A549 (cell line): ENCODE measurements at regions not wholly inside any gene's neighbourhood (a gene's known extent, or its start where the extent isn't known, plus 50 kb on each side); places are given as distances from the start of the nearest gene placed in this dataset.

Source experiments
- ATAC-seq, 2 experiments: fragments of 200-7000 bp in 1 of 2; fragments of >200 bp in 1 of 2; cut with Nextera tagmentation in 1 of 2; cut with Tn5 transposase in 1 of 2; 3 replicates each; pipeline versions ENCODE4 v1.8.0 to v1.9.1; 2018 to 2020; ENCODE audit warnings: mild to moderate bottlenecking in 1 of 2, moderate library complexity in 1 of 2
- CTCF ChIA-PET: fragments of 300-600 bp; sonication (Branson Sonifier 250); formaldehyde crosslinking; extraction: SDS; loops from one replicate; lab custom pipeline; 2021; ENCODE audit warnings: antibody characterized with exemption, inconsistent platforms; lab: Yijun Ruan, JAX
- POLR2A ChIA-PET: fragments of 350-600 bp; formaldehyde crosslinking; extraction: SDS; loops from one replicate; lab custom pipeline; 2021; ENCODE audit warnings: antibody characterized with exemption, inconsistent platforms; lab: Yijun Ruan, JAX
- DNase-seq, 2 experiments: peaks; one replicate each; pipeline versions ENCODE4 v3.0.0 to v3.0.0-alpha.2; 2011 to 2016; ENCODE audit warnings: low read depth in 1 of 2, low spot score in 1 of 2
- FAIRE-seq: peaks from 2 replicates; lab custom pipeline; 2011; peaks lifted over from hg19 to GRCh38; lab: Jason Lieb, UNC
- H3K27ac ChIP-seq, 2 experiments: fragments of >200 bp; sonication (Bioruptor Twin); formaldehyde crosslinking; 3 replicates each; pipeline ENCODE4 v1.5.1; 2016 to 2017
- H3K4me1 ChIP-seq: fragments of >200 bp; sonication (Bioruptor Twin); formaldehyde crosslinking; 3 replicates; pipeline ENCODE4 v1.6.1; 2016
- H3K4me2 ChIP-seq: fragments of >200 bp; sonication (Bioruptor Twin); formaldehyde crosslinking; 3 replicates; pipeline ENCODE4 v1.6.1; 2016
- H3K4me3 ChIP-seq: fragments of >200 bp; sonication (Bioruptor Twin); formaldehyde crosslinking; 3 replicates; pipeline ENCODE4 v1.5.1; 2016
- H3K9me3 ChIP-seq: fragments of >200 bp; sonication (Bioruptor Twin); formaldehyde crosslinking; 3 replicates; pipeline ENCODE4 v1.6.1; 2016
- ATOH8 ChIP-seq: fragments of 250-450 bp; sonication (Bioruptor Pico); IDR thresholded peaks from 2 replicates; pipeline ENCODE4 v1.5.0; 2020; ENCODE audit warnings: low read depth, mild to moderate bottlenecking, moderate library complexity
- BCL3 ChIP-seq: fragments of >200 bp; sonication (Bioruptor Twin); formaldehyde crosslinking; IDR thresholded peaks from 3 replicates; pipeline ENCODE4 v1.6.1; 2016
- BHLHE40 ChIP-seq: IDR thresholded peaks from 2 replicates; pipeline ENCODE4 v1.6.1; 2012; ENCODE audit warnings: low read depth, low read length, inconsistent platforms
- CBX8 ChIP-seq: fragments of 200-600 bp; sonication (generic); IDR thresholded peaks from 2 replicates; pipeline ENCODE4 v1.6.1; 2016
- CHD2 ChIP-seq: fragments of 150-350 bp; IDR thresholded peaks from 2 replicates; pipeline ENCODE4 v1.6.1; 2014; ENCODE audit warnings: low read length; ENCODE audit not compliant: partially characterized antibody
- E2F6 ChIP-seq: IDR thresholded peaks from 2 replicates; pipeline ENCODE4 v1.6.1; 2012; ENCODE audit warnings: low read depth, borderline replicate concordance
- EP300 ChIP-seq, 2 experiments: fragments of >200 bp; sonication (Bioruptor Twin); formaldehyde crosslinking; IDR thresholded peaks; 2 replicates in 1 of 2; 3 replicates in 1 of 2; pipeline ENCODE4 v1.6.1; 2016 to 2017
- FOSB ChIP-seq: fragments of 250-450 bp; sonication (Bioruptor Pico); IDR thresholded peaks from 2 replicates; pipeline ENCODE4 v1.5.0; 2020; ENCODE audit warnings: mild to moderate bottlenecking, moderate library complexity
- FOSL2 ChIP-seq, 2 experiments: fragments of 450-650 bp in 1 of 2; fragments of >200 bp in 1 of 2; sonication (Bioruptor Twin) in 1 of 2; formaldehyde crosslinking; IDR thresholded peaks; 2 replicates each; pipeline versions ENCODE4 v1.5.0 to v1.6.1; 2016 to 2020; ENCODE audit warnings: mild to moderate bottlenecking in 1 of 2, moderate library complexity in 1 of 2
- FOXS1 ChIP-seq: fragments of 250-450 bp; sonication (Bioruptor Pico); IDR thresholded peaks from 2 replicates; pipeline ENCODE4 v1.5.0; 2020; ENCODE audit warnings: mild to moderate bottlenecking, moderate library complexity
- GATA3 ChIP-seq: IDR thresholded peaks from 2 replicates; pipeline ENCODE4 v1.6.1; 2012; ENCODE audit warnings: borderline replicate concordance
- HDAC2 ChIP-seq: fragments of 200-600 bp; sonication (generic); IDR thresholded peaks from 2 replicates; pipeline ENCODE4 v1.6.1; 2016
- HOXA7 ChIP-seq: fragments of 250-450 bp; sonication (Bioruptor Pico); IDR thresholded peaks from 2 replicates; pipeline ENCODE4 v1.5.0; 2020; ENCODE audit warnings: mild to moderate bottlenecking, moderate library complexity
- HOXB5 ChIP-seq: fragments of 250-450 bp; sonication (Bioruptor Pico); IDR thresholded peaks from 2 replicates; pipeline ENCODE4 v1.5.0; 2020; ENCODE audit warnings: mild to moderate bottlenecking, moderate library complexity
- JUN ChIP-seq, 2 experiments: fragments of >200 bp; sonication (Bioruptor Twin); formaldehyde crosslinking; IDR thresholded peaks; 2 replicates in 1 of 2; 3 replicates in 1 of 2; pipeline ENCODE4 v1.6.1; 2016 to 2017
- MAFK ChIP-seq: fragments of 450-650 bp; IDR thresholded peaks from 2 replicates; pipeline ENCODE4 v1.6.1; 2014; ENCODE audit not compliant: partially characterized antibody
- MAZ ChIP-seq: fragments of 150-350 bp; IDR thresholded peaks from 2 replicates; pipeline ENCODE4 v1.6.1; 2014; ENCODE audit warnings: antibody characterized with exemption, low read depth, low read length, borderline replicate concordance
- MYC ChIP-seq: IDR thresholded peaks from 2 replicates; pipeline ENCODE4 v1.6.1; 2012; ENCODE audit warnings: mild to moderate bottlenecking, inconsistent platforms, low read length, improper control_type of control experiment, borderline replicate concordance
- NR3C1 ChIP-seq: fragments of >200 bp; sonication (Bioruptor Twin); formaldehyde crosslinking; IDR thresholded peaks from 3 replicates; pipeline ENCODE4 v1.6.1; 2017
- POLR2AphosphoS2 ChIP-seq: conservative IDR thresholded peaks from 2 replicates; pipeline ENCODE4 v1.6.1; 2012; ENCODE audit warnings: low read length, improper control_type of control experiment, inconsistent platforms
- RARB ChIP-seq: fragments of 250-450 bp; sonication (Bioruptor Pico); IDR thresholded peaks from 2 replicates; pipeline ENCODE4 v1.8.0; 2021; ENCODE audit warnings: mild to moderate bottlenecking, moderate library complexity
- RNF2 ChIP-seq: fragments of 200-600 bp; sonication (generic); IDR thresholded peaks from 2 replicates; pipeline ENCODE4 v1.6.1; 2016; ENCODE audit warnings: low read depth, mild to moderate bottlenecking, antibody characterized with exemption, moderate library complexity, borderline replicate concordance
- SMC3 ChIP-seq: fragments of >200 bp; sonication (Bioruptor Twin); formaldehyde crosslinking; IDR thresholded peaks from 3 replicates; pipeline ENCODE4 v1.6.1; 2018; ENCODE audit warnings: inconsistent platforms
- TFCP2L1 ChIP-seq: fragments of 250-450 bp; sonication (Bioruptor Pico); IDR thresholded peaks from 2 replicates; pipeline ENCODE4 v1.5.0; 2021; ENCODE audit warnings: mild to moderate bottlenecking
- USF2 ChIP-seq: fragments of 450-650 bp; IDR thresholded peaks from 2 replicates; pipeline ENCODE4 v1.6.1; 2014; ENCODE audit warnings: antibody characterized with exemption
- ZC3H11A ChIP-seq: fragments of 450-650 bp; IDR thresholded peaks from 2 replicates; pipeline ENCODE4 v1.6.1; 2014; ENCODE audit warnings: antibody characterized with exemption, mild to moderate bottlenecking
- ZFP36 ChIP-seq: fragments of 450-650 bp; IDR thresholded peaks from 2 replicates; pipeline ENCODE4 v1.6.1; 2014; ENCODE audit warnings: borderline replicate concordance; ENCODE audit not compliant: partially characterized antibody
- ZNF302 ChIP-seq: fragments of 250-450 bp; sonication (Bioruptor Pico); IDR thresholded peaks from 2 replicates; pipeline ENCODE4 v1.9.0; 2021; ENCODE audit warnings: inconsistent platforms, mild to moderate bottlenecking, moderate library complexity
- WGBS: methylation state at CpG from one replicate; pipeline ENCODE4 v1.1.6; 2017; ENCODE audit errors: missing lambda C conversion rate; 5-methylcytosine and 5-hydroxymethylcytosine counted together
- TF ChIP-seq, protein P1 (sequence below): fragments of 150-350 bp; IDR thresholded peaks from 2 replicates; pipeline ENCODE4 v1.6.1; 2014; ENCODE audit warnings: low read depth, mild to moderate bottlenecking, low read length

GRCh38 chr2:137797641-137798040 lies 166.6 kb upstream of the HNMT start:
- ATAC-seq (no peak), DNase-seq (no peak), FAIRE-seq (no peak)
- no peak overlapping the region for H3K4me2 ChIP-seq
- H3K9me3 ChIP-seq, result no peaks in the 10 kb centered on the region; the same call in 1 of the 3 replicates
- POLR2A ChIA-PET, result no interaction called here
- H3K4me1 ChIP-seq, result no peaks in the 10 kb centered on the region
- H3K27ac ChIP-seq, result no peak overlapping the region
- H3K4me3 ChIP-seq, result no peak overlapping the region
- TF ChIP-seq ZFP36, result no peak
- no peak for TF ChIP-seq HDAC2
- no peak for TF ChIP-seq JUN (IDR thresholded peaks at IDR 0.05)
- TF ChIP-seq RARB (CRISPR knock-in tag), result no peak
- TF ChIP-seq FOXS1 (CRISPR knock-in tag), result no peak
- TF ChIP-seq NR3C1, result no peak
- no peak for TF ChIP-seq SMC3
- TF ChIP-seq HOXA7 (CRISPR knock-in tag), result no peak
- TF ChIP-seq MAZ, result no peak
- no peak for TF ChIP-seq FOSL2 (IDR thresholded peaks at IDR 0.05)
- no peak for TF ChIP-seq FOSL2 (CRISPR knock-in tag; IDR thresholded peaks at IDR 0.05)
- no peak for TF ChIP-seq ZNF302
- TF ChIP-seq TFCP2L1, result no peak
- TF ChIP-seq E2F6, result no peak
- CTCF ChIA-PET, result no interaction called here

DNA sequence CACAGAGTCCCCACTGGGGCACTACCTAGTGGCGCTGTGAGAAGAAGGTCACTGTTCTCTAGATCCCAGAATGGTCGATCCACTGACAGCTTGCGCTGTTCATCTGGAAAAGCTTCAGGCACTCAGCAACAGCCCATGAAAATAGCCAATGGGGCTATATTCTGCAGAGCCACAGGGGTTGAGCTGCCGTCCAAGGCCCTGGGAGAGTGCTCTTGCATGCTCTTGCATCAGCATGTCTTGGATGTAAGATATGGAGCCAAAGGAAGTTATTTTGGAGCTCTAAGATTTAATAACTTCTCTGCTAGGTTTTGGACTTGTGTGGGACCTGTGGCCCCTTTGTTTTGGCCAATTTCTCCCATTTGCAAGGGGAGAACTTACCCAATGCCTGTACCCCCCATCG lies 164.7 kb upstream of the HNMT start:
- ChIA-PET POLR2A (no interaction called here), CTCF (interaction anchor here (0.6 kb wide), 1 partner anchor 16 kb away, joined by 3 read pairs; no protein-coding TSS in a partner anchor)
- Histone ChIP-seq H3K27ac (no peak overlapping the region), H3K4me3 (no peak overlapping the region), H3K9me3 (no peaks in the 10 kb centered on the region; the same call in 1 of the 3 replicates), H3K4me1 (no peaks in the 10 kb centered on the region), H3K4me2 (no peak overlapping the region)
- no peak for TF ChIP-seq MYC
- TF ChIP-seq MAFK, result no peak
- TF ChIP-seq TFCP2L1, result no peak
- TF ChIP-seq CBX8, result no peak
- no peak for TF ChIP-seq USF2
- no peak for TF ChIP-seq BHLHE40
- TF ChIP-seq FOSB (CRISPR knock-in tag), result no peak
- TF ChIP-seq JUN (IDR thresholded peaks at IDR 0.05), result no peak
- TF ChIP-seq ZC3H11A, result no peak
- ATAC-seq (no peak), FAIRE-seq (no peak), DNase-seq (no peak)
- WGBS, result 22% methylated on average over 4 of the region's 5 CpGs

DNA sequence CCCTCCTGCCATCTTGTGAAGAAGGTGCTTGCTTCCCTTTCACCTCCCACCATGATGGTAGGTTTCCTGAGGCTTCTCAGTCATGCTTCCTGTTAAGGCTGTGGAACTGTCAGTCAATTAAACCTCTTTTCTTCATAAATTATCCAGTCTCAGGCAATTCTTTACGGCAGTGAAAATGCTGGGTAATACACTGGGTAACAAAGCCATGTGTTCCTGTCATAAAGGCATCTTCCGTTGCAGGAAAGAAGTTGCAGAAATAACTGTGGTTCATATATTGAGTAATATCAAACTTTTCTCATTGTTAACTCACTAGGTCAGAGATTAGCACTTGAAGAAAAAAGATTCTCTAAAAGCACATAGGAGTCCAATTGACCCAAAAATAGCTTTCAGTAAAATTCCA lies 163.9 kb upstream of the HNMT start:
- 0% methylated on average over 2 of the region's 2 CpGs for WGBS
- Histone ChIP-seq H3K27ac (no peak overlapping the region), H3K4me2 (no peak overlapping the region), H3K4me1 (no peaks in the 10 kb centered on the region), H3K4me3 (no peak overlapping the region), H3K9me3 (no peaks in the 10 kb centered on the region; the same call in 1 of the 3 replicates)
- FAIRE-seq (no peak), ATAC-seq (no peak), DNase-seq (no peak)
- ChIA-PET POLR2A (no interaction called here), CTCF (no interaction called here)
- TF ChIP-seq JUN (IDR thresholded peaks at IDR 0.05) (no peak), EP300 (IDR thresholded peaks at IDR 0.05) (no peak), POLR2AphosphoS2 (no peak)

DNA sequence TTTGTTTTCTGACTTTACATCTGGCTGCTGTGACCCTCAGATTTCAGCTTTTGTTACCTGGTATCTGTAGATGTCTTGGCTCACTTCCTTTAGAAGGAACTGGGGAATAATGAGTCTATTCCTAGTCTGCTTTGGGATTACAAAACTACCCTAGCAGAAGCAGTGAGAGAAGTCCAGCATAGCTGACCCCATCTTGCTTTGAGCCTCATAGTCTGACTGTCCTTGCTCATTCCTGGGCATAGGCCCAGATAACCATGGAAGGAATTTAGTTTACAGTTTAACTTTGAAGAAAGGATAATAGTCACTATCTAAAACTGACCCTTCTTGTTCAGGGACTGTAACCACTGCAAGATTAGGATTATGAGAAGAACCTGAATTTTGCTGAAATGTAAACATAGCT lies 163.0 kb upstream of the HNMT start:
- FAIRE-seq, result no peak
- ChIA-PET CTCF (no interaction called here), POLR2A (no interaction called here)
- Histone ChIP-seq H3K4me2 (no peak overlapping the region), H3K27ac (no peak overlapping the region), H3K4me3 (no peak overlapping the region), H3K9me3 (no peaks in the 10 kb centered on the region; the same call in 1 of the 3 replicates), H3K4me1 (no peaks in the 10 kb centered on the region)
- DNase-seq, result no peak
- no peak for ATAC-seq
- no peak for TF ChIP-seq ATOH8 (CRISPR knock-in tag)
- TF ChIP-seq, protein P1, sequence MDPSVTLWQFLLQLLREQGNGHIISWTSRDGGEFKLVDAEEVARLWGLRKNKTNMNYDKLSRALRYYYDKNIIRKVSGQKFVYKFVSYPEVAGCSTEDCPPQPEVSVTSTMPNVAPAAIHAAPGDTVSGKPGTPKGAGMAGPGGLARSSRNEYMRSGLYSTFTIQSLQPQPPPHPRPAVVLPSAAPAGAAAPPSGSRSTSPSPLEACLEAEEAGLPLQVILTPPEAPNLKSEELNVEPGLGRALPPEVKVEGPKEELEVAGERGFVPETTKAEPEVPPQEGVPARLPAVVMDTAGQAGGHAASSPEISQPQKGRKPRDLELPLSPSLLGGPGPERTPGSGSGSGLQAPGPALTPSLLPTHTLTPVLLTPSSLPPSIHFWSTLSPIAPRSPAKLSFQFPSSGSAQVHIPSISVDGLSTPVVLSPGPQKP, result no peak
- TF ChIP-seq HOXB5 (CRISPR knock-in tag), result no peak
- no peak for TF ChIP-seq GATA3
- no peak for TF ChIP-seq E2F6
- TF ChIP-seq CBX8, result no peak
- TF ChIP-seq MYC, result no peak
- no peak for TF ChIP-seq CHD2
- no peak for TF ChIP-seq RNF2
- TF ChIP-seq BCL3, result no peak
